ENCODE measurements at regions not wholly inside any gene's neighbourhood (a gene's known extent, or its start where the extent isn't known, plus 50 kb on each side); places are given as distances from the start of the nearest gene placed in this dataset.

- TF ChIP-seq CTCF (conservative IDR thresholded peaks at IDR 0.05) (no peak), ZFX (IDR thresholded peaks at IDR 0.05) (no peak)
These were observed 999.2 kb downstream of the ADGRL3 start for GRCh38 chr4:62199291-62199810.

All from C4-2B (cell line).